ENCODE measurements at regions not wholly inside any gene's neighbourhood (a gene's known extent, or its start where the extent isn't known, plus 50 kb on each side); places are given as distances from the start of the nearest gene placed in this dataset.

DNA sequence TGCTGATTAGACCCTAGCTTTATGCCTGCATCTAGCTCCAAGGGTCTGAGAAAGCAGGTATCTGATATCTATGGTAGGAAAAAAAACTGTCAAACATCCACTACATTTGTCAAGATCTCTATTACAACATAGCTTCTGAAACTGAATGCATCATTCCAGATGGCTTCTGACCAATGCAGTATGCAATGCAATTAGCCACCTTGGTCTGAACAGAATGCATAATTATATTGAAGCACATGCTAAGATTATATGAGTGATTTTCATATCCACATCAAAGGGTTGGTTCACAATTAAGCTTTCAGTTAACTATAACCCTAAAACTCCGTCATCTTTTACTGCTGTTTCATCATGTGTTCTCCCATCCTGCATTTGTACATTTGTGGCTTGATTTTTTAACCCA is 271.4 kb downstream of the POLR1F start:
- no peak for DNase-seq

DNA sequence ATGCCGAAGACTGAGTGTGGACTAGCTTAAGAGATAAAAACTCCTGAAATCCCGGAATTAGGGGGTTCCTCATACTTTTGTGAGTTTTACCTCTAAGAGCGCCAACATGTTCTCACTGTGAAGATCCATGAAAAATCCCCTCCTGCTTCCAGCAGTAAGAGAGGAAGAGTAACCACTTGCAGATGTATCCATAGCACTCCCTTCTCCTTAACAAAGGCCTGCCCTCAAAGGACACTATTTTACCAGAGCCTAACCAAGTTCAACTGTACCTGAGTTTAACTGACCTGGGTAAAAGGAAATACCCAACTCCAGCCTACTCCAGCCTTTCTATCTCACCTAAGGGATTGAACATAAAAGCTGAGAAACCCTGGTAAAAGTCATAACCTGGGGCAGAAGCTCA is 280.9 kb downstream of the POLR1F start:
- DNase-seq, result no peak

DNA sequence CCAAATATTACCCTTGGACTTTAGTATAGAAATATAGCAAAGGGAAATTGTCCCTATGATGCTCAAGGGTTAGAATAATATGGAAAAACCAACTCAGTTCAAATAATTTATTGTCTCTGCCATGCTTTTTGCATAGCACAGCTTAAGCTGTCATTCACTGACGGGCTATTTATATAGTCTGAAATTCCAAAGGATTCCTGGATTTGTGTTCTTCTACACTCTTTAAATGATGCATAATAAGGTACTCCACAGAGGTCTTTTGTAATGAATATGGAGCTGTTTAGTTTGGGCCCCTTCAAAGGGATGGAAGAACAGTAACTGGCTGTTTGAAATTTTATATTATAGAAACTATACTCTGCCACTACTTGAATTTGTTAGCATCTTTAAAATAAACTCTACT is 276.6 kb upstream of the FERD3L start:
- DNase-seq, result no peak

DNA sequence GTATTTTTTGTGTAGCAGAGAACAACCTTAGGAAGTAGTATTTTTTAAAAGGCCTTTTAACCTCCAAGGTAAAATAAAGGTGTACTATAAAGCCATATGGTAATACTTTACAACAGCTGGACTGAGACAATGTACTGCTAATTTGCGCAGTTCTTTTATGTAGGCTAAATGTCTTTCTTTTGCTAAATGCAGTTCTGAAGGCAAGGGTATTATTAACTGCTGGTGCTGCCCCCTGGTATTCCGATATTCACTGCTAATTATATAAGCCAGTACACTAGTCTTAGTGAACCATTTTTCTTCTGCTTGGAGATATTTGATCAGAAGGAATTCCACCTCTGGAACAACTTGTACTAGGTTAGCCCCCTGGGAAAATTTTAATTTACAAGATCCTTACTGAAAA is 272.0 kb upstream of the FERD3L start:
- no peak for DNase-seq

DNA sequence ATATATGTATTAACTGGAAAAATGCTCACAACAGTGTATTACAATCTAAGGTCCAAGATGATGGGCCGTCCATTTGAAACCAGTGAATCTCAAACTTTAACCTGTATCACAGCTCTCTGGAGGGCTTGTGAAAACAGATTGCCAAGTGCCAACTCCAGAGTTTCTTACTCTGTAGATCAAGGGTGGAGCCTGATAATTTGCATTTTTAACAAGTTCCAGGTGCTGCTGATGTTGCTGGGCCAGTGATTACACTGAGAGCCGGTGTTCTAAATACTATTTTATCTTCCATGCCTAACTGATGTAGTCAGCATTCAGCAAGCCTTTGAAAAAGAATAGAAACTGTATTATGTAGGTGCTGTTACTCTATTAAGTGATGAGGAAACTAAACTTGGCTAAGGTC is 269.9 kb upstream of the FERD3L start:
- no peak for DNase-seq

DNA sequence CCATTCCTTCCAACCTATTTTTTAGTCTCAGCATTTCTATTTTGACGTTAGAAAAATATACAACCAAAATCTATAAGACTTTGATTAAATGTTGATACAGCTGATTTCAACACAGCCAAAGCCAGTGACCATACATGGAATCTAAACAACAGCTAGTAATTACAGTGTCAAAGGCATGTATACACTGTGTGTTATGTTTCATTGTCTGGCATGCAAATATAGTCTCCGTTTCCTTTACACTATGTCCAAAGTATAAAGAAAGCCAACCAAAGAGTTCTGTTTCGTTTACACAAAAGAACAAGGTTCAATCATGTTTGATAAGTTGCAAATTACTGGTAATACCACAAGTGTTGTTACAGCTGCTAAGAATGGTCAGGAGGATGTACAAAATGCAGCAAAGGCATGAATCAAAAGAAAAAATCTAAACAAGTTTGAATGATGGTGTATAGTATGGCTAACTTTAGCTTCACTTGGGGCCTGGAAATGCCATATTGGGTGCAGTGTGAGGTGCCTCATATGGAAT is 268.3 kb upstream of the FERD3L start:
- DNase-seq, result no peak

DNA sequence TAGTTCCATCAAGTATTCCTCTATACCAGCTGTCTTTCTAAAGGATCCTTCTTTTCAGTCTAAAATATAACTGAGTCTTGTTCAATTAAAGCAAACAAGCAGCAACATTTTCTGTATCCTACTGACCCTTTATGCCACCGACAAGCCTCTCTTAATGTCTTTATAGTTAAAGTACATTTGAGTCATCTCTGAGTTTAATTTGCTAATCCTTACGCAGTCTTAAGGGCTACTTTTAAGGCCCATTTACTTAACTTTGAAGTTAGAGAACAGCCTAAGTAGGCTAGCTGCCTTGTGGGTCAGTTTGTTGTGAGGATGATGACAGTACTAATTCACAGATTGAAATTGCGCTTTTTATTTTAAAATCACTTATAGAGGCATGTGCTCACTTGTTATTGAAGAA is 265.5 kb upstream of the FERD3L start:
- DNase-seq, result no peak

DNA sequence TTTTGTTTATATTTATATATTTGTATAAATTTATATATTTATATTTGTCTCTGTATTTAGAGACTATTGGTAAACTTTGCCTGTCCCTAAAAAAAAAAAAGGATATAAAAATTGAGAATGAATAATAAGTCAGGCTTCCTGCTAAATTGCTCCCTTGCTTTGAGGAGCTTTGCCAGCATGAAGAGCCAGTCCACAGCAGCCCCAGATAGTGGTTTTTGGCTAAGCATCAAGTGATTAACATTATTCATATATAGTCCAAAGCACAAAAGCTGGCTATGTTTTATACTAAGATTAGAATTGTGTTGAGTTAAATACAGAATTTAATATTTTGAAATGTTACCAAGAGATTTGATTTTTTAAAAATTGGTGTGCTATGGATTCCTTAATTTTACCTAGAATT is 264.9 kb upstream of the FERD3L start:
- DNase-seq, result no peak

DNA sequence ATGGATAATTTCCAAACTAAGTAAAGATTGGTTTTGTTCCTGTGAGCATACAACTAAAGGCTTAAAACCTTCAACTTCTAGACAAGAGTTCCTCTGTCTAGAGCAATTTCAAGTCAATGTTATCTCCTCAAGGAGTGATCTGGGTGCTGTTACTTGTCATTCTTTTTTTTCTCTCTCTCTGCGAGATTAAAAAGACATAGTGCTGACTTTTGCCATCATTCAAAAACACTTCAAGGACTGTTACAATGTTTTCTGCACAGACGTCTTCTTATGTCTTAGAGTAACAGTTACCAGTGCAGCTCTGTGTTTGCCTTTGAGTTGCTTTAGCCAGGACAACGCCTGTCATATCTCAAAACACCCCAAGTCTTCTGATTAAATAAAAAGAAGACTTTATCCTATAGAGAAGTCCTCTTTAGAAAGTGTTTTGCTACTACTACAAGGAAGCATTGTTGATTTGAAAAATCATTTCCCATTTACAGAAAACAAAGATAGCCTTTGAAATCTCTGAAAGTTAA is 263.5 kb upstream of the FERD3L start:
- no peak for DNase-seq

DNA sequence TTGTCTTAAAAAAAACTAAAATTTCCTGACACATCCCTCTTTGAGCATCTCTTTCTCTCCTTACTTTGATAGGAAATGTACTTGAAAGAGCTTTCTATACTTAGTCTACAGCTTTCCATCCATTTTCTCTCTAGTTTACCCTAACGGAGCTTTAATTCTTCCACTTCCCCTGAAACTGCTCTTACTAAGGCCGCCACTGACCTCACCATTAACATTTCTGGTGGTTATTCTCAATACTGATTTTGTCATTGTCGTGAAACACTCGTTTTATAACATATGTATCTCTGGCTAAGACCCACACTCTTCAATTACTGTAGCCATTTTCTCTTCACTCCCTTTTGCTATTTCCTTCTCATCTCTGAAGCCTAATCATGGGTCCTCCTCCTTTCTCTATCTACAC is 262.0 kb upstream of the FERD3L start:
- DNase-seq, result no peak

DNA sequence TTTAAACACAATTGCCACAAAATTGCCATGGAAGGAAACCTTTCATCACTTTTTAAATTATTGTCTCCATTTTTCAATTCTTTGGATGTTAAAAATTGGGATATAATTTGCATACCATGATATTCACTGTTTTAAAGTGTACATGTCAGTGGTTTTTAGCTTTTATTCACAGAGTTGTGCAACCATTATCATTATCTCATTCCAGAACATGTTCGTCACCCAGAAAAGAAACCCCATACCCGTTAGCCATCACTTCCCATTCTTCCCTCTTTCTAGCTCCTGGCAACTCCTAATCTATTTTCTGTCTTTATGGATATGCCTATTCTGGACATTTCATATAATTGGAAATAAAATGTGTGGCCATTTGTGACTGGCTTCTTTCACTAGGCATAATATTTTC is 260.3 kb upstream of the FERD3L start:
- DNase-seq, result no peak

DNA sequence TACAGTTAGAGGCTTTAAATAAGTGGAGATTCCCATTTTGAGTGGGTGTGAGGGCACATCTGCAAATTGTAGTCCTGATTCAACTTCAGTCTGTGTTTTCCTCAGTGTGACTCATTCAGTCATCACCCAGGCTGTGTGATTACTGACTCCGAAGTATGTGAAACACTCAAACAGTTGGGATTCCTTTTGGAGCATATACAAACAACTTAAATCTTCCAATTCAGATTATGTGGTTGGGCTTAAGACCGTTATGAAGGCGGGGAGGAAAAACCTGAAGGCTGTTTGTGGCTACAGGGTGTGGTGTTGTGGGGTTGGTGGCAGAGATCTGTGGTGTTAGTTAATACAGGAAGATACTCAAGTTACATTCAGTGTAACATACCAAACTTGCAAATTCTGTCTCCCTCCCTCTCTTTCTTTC is 259.7 kb upstream of the FERD3L start:
- DNase-seq, result peak; percentile 50

DNA sequence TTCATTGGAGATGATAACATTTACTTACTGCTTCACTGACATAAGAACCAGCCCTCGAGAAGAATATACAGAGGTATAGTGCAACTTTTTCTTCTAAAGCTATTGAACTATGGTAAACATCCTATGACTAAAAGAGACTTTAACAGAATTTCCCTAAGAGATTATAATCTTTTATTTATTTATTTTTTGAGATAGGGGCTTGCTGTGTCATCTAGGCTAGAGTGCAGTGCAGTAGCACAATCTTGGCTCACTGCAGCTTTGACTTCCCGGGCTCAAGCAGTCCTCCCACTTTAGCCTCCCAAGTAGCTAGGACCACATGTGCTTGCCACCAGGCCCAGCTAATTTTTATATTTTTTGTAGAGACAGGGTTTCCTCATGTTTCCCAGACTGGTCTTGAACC is 258.5 kb upstream of the FERD3L start:
- DNase-seq, result no peak

DNA sequence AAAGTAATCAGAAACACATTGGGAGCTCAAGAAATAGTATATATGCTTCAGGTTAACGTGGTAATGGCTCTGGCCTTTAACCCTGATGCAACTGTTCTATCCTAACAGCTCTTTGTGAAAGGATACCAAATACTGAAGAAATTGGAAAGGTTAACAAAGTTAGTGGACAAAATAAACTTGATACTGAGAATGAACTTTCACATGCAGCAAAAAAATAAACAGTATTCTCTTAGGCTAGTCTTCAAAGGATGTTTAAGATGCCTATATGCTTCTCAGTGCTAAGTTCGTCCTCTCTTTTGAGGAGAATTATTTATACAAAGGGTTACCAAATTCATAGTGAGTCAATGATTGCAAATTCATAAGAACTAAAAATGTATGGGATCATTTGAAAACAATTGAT is 256.2 kb upstream of the FERD3L start:
- DNase-seq, result no peak

DNA sequence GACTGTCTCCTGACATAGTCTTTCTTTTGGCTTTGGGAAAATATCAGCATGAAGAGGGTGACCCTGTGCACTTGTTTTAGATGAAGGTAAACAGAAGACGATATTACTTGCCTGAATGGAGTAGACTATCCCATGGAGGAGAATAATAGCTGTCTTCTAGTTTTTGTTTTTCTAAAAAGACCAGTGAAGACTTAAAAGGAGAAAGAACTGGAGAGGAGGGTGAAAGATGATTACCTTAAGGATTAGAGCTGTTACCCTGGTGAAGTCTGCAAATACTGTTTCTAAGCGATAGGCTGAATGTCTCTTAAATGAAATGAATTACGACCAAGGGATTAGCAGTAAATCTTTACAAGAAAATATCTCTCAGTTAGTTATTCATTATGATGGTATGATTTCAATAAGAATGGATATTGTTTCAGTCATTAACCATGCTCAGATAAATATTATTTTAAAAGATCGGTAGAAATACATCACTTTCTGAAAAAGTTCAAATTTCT is 255.6 kb upstream of the FERD3L start:
- no peak for DNase-seq

DNA sequence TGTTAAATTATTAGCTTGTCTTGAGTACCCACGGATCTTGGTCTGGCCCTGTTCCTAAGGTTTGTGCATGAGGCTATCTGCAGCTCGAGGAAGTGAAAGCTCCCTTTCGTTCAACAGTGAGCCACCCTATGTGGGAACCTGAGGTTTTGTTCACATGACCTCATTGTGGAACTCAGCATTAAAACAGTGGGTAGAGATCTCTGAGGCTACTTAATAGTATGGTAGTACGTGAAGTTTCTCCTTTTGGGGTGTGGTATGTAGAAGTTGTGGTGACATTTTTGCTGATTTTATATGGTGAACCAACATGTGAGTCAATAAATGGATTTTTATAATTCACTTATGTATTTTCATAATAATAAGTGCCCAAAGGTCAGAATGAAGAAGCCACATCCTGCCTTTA is 252.7 kb upstream of the FERD3L start:
- DNase-seq, result peak; percentile 62

DNA sequence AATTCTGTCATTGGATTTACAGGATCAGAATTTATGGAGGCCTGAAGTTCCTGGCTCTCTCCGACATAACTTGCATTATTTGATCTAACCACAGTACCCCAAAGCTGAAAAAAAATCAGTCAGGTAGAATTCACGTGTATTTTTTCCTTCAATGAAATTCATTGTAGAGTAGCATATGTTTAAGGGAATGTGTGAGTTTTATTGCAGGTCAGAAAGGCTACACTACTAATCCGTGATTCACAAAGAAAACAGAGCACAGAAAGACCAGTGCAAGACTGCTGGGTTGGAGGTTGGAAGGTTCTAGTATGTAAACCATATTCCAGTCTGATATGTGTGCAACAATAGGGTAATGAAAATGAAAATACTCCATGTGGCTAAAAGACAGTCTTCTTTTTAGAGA is 247.0 kb upstream of the FERD3L start:
- no peak for DNase-seq

DNA sequence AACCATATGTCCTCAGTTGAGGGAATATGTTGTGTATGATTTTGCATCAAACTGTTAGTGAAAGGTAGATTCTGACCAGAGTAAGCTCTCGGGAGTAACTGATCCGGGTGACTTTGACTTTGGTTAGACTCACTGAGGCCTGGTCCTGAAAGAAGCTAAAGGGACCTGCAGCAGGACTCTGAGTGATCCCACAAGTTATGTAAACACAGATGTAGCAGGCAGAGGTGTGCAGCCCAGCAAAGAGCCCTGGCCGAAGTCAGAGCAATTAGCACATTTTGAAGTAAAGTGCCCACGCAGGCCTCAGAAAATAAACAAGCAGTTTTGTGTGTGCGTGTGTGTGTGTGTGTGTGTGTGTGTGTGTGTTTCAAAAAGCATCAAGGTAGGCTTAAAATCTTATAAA is 245.6 kb upstream of the FERD3L start:
- no peak for DNase-seq

DNA sequence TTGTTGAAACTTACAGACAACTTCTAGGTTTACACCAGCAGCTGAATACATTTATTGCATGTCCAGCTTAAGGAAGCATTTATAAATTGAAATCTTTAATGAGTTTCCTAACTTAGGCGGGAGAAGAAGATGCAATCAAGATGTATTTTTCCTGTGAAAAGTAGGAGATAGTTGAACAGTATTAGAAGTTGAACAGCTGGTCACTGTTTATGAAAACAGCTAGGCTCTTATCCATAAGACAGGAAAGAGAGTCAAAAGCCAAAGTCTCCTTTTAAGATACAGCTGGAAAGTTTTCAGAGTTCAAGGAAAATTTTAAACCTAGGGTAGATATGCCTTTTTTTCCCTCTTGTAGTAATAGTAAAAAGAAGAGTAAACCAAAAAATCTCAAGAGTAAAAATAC is 236.1 kb upstream of the FERD3L start:
- no peak for DNase-seq

DNA sequence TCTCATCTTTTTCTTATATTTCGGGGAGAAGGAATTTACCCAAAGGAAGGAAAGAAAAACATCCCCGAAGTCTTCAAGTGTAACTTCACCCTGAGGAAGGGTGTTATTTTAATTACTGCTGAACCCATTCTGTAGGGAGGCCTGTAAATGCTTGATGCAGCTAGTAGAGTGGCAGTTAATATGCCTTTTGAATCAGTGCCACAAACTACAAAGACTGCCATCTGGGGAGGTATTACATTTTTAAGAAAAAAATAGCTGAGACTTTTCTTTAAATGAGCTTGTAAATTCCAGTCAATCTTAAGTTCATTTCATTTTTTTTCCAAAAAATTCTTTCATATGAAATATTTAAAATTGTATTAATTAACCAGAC is 233.1 kb upstream of the FERD3L start:
- no peak for DNase-seq

DNA sequence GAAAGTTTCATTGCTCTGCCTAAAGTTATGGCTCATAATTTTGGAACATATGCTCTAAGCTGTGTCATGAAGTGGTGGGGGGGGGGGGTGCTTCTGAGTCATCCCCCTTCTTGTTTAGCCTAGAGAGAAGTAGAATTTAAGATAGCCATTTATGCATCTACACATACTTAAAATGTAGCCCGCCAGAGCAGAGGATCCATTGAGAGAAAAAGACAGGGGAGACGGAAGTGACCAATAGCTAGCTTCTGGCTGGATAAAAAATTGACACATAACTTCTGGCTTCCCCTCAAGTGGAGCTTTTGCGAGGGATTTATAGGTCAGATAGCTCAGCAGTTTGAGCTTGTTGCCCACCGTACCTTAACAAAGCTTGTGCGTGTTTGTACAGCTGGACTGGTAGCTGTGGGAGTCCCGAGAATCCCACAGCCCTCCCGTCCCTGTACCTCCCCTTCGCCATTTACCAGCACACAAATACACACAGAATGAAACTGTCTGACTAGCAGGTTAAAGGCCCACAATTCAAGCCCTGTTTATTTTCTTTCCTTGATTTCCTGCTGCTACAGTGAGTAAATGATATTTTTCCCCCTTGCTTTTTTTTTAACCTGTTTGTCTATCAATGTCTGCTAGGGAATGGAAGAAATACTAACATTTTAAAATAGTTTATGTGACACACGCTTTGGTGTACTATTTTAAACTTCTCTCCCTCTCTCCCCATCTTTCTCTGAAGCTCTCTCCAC is 232.6 kb upstream of the FERD3L start:
- peak; percentile 31 for DNase-seq

DNA sequence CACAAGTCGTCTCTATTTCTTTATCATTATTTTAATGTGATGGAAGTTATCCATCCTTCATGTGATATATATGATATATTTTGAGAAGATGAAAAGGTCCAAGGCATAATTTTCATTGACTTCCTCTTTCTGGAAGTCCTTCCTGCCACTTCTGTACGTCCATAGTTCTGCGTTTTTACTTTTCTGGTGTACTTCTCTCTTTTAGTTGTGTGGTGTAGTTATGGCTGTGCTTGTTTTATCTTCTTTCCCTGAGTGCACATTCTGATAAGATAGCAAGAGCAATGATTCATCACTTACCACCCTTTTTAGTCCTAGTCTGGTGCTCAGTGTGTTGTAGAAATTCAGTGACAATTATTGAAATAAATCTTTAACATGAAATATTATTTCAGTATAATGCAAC is 231.3 kb upstream of the FERD3L start:
- no peak for DNase-seq

DNA sequence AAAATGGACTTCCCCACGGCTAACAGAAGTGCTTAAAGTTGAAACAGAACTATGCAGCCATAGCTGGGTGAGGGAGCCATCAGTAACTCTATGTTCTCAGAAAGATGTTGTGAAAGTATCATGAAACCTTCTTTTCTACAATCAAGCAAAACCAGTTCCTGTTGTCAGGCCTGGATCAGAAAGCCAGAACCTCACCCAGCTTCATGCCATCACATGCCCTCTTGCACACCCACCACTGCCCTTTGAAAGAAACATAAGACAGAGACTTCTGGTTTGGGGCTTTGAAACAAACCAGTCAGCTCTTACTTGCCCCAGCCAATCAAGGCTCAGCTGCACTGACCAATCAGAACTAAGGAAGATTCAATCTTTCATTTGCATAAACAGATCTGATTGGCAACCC is 230.8 kb upstream of the FERD3L start:
- no peak for DNase-seq

DNA sequence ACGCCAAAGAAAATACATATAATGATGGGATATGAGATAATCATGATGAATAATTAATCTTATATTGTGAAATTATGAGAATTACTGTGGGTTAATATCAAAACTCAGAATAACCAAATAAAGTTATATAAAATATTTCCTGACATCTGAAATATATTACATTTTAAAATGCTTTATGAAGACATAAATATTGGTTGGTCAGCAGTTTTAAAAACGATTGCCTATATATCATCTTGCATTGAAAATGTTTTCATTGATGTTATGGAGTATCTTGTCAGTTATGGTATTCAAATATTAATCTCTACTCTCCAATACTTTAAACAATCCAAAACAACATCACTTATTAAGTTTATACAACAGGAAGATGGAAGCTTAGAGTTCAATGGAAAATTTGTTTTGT is 228.1 kb upstream of the FERD3L start:
- no peak for DNase-seq

DNA sequence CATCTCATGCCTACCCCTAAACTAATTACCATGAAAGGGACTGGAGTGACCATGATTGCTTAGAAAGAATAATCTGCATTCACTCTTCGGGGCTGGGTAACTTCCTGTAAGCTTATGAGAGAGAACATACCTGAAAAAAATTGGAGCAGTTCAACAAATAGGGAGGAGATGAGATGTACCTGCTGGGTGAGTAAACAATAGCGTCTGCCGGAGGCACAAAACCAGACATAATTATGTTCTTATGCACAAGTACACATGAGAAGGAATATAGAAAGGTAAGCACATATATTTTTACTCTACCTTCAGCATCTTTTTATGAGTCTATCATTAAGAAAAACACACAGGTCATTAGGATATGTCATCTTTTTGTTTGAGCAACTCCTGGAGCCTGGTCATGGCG is 224.6 kb upstream of the FERD3L start:
- DNase-seq, result no peak

Data from femur (tissue), 1 donor.